ENCODE measurements at regions not wholly inside any gene's neighbourhood (a gene's known extent, or its start where the extent isn't known, plus 50 kb on each side); places are given as distances from the start of the nearest gene placed in this dataset.

DNA sequence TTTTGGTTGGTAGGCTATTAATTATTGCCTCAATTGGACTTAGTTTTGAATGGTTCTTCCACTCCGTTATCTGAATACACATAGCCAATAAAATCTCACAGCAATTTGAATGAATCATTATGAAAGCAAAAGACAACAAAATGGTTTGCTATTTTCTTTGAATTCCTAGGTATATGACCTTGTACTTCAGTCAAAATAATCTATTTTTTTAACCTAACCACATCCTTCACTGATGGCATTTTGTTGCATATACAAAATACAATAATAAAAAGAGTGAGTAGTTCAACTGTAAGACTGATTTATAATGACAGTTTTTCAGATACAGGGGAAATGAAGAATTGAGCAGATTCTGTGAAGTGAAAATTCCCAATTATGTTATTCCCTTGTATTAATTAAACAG lies 433.1 kb downstream of the HTR7 start:
- H3K27ac ChIP-seq (ENCODE audit: low read depth in 1 of 2, low read length in 2 of 2): no peak overlapping the region
- TF ChIP-seq CTCF (IDR thresholded peaks at IDR 0.05): no peak
- ATAC-seq (ENCODE audit: poor library complexity): no peak
- Mint-ChIP-seq H3K36me3 (ENCODE audit: low read depth) (no peaks in the 10 kb centered on the region), H3K27me3 (no peaks in the 10 kb centered on the region), H3K4me3 (no peak overlapping the region), H3K27ac (no peak overlapping the region), H3K9me3 (no peaks in the 10 kb centered on the region), H3K4me1 (ENCODE audit: low read depth) (no peaks in the 10 kb centered on the region)
- CTCF ChIA-PET: no interaction called here
- POLR2A ChIA-PET: no interaction called here
- peaks cover 0 to 5% of the 10 kb centered on the region in 2 experiments for H3K9me3 ChIP-seq (ENCODE audit: control insufficient read depth in 1 of 2, insufficient read depth in 1 of 2, low read length in 2 of 2)
- H3K36me3 ChIP-seq (ENCODE audit: insufficient read depth, low read length): no peaks in the 10 kb centered on the region
- H3K4me3 ChIP-seq (ENCODE audit: low read length): no peak overlapping the region
- DNase-seq: no peak
- intact Hi-C loops (cut with DNase I, micrococcal nuclease): no loop called here
- H3K27me3 ChIP-seq (ENCODE audit: control insufficient read depth in 1 of 2, insufficient read depth in 2 of 2, low read length in 2 of 2): no peaks in the 10 kb centered on the region
- no peaks in the 10 kb centered on the region for H3K4me1 ChIP-seq (ENCODE audit: insufficient read depth, low read length)

DNA sequence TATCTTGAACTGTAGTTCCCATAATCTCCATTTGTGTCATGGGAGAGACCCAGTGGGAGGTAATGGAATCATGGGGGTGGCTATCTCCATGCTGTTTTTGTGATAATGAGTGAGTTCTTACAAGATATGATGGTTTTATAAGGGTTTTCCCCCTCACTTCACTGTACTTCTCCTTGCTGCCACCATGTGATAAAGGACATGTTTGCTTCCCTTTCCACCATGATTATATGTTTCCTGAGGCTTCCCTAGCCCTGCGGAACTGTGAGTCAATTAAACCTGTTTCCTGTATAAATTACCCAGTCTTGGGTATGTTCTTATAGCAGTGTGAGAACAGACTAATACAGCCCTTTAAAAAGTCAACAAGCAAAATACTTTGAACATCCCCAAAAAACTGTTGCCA lies 427.7 kb downstream of the HTR7 start:
- intact Hi-C loops (cut with DNase I, micrococcal nuclease): no loop called here
- Mint-ChIP-seq H3K4me1 (ENCODE audit: low read depth) (no peaks in the 10 kb centered on the region), H3K27ac (no peak overlapping the region), H3K27me3 (no peaks in the 10 kb centered on the region), H3K4me3 (no peak overlapping the region), H3K9me3 (no peaks in the 10 kb centered on the region), H3K36me3 (ENCODE audit: low read depth) (no peaks in the 10 kb centered on the region)
- no peak for TF ChIP-seq CTCF (IDR thresholded peaks at IDR 0.05)
- ChIA-PET CTCF (no interaction called here), POLR2A (no interaction called here)
- Histone ChIP-seq H3K9me3 (ENCODE audit: control insufficient read depth in 1 of 2, insufficient read depth in 1 of 2, low read length in 2 of 2) (peaks cover 0 to 5% of the 10 kb centered on the region in 2 experiments), H3K36me3 (ENCODE audit: insufficient read depth, low read length) (no peaks in the 10 kb centered on the region), H3K27ac (ENCODE audit: low read depth in 1 of 2, low read length in 2 of 2) (no peak overlapping the region), H3K27me3 (ENCODE audit: control insufficient read depth in 1 of 2, insufficient read depth in 2 of 2, low read length in 2 of 2) (no peaks in the 10 kb centered on the region), H3K4me3 (ENCODE audit: low read length) (no peak overlapping the region), H3K4me1 (ENCODE audit: insufficient read depth, low read length) (no peaks in the 10 kb centered on the region)
- no peak for ATAC-seq (ENCODE audit: poor library complexity)
- DNase-seq: no peak

GRCh38 chr10:90432866-90433265 lies 425.0 kb downstream of the HTR7 start:
- Mint-ChIP-seq H3K36me3 (ENCODE audit: low read depth) (no peaks in the 10 kb centered on the region), H3K9me3 (peaks cover 3% of the 10 kb centered on the region), H3K4me1 (ENCODE audit: low read depth) (no peaks in the 10 kb centered on the region), H3K27me3 (no peaks in the 10 kb centered on the region), H3K4me3 (no peak overlapping the region), H3K27ac (no peak overlapping the region)
- POLR2A ChIA-PET: no interaction called here
- CTCF ChIA-PET: no interaction called here
- DNase-seq (no peak), ATAC-seq (ENCODE audit: poor library complexity) (no peak)
- H3K36me3 ChIP-seq (ENCODE audit: insufficient read depth, low read length): no peaks in the 10 kb centered on the region
- intact Hi-C loops (cut with DNase I, micrococcal nuclease): no loop called here
- H3K9me3 ChIP-seq (ENCODE audit: control insufficient read depth in 1 of 2, insufficient read depth in 1 of 2, low read length in 2 of 2): peaks cover 0 to 6% of the 10 kb centered on the region in 2 experiments
- no peaks in the 10 kb centered on the region for H3K27me3 ChIP-seq (ENCODE audit: control insufficient read depth in 1 of 2, insufficient read depth in 2 of 2, low read length in 2 of 2)
- no peak overlapping the region for H3K4me3 ChIP-seq (ENCODE audit: low read length)
- TF ChIP-seq CTCF (IDR thresholded peaks at IDR 0.05): no peak
- H3K4me1 ChIP-seq (ENCODE audit: insufficient read depth, low read length): no peaks in the 10 kb centered on the region
- no peak overlapping the region for H3K27ac ChIP-seq (ENCODE audit: low read depth in 1 of 2, low read length in 2 of 2)

All from CD4-positive, alpha-beta T cell (primary cell).